ENCODE measurements at regions not wholly inside any gene's neighbourhood (a gene's known extent, or its start where the extent isn't known, plus 50 kb on each side); places are given as distances from the start of the nearest gene placed in this dataset.

DNA sequence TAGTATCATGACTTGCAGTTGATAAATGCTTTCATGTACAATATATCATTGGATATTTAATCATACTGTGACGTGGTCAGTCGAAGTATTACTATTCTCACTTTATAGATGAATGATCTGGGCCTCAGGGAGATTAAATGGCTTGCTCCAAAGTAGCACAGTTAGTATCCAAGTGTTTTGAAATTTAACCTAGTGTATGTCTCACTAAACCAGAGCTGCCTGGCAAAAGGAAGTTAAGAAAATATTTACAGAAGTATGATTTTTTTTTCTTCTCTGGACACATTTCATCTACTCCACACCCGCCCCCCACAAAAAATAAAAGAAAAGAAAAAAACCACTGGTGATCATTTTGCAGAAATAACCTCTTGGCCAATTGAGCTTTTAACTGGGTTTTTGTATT, 71.9 kb upstream of the CXADR start:
- DNase-seq, result no peak

DNA sequence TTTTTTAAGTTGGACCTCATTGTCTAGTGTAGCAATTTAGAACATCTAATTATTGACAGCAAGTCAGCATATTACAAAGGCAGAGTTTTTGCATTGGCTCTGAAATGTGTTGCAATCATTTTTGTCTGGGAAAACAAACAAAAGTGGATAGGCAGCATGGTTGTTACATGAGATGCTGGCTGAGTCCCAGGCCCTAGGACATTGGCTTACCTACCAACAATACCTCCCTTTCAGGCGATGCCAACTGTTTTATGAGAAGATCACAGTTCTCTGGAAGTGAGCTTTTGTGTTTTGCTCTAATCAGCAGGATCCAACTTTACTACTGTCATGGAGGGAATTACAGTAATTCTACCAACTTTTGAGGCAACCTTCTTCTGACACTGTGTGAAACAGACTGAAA, 71.5 kb upstream of the CXADR start:
- no peak for DNase-seq

DNA sequence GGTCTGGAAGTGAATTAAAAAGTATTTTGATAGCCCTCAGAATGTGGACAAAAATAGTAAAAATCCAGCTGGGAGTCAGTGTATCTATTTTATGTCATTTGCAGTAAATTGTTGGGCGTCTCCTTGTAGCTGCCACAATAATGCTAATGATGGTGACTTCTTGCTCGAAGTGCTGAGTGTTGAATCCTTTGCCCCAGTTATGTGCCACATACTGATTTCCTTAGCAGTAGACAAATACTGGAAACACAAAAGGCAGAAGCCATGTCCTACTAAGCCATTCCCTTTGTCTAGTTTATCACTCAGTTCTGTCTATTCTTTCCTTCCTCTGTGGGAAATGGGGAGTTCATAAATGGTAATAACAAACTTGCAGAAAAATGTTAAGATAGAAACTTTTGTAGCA, 70.7 kb upstream of the CXADR start:
- DNase-seq, result no peak

DNA sequence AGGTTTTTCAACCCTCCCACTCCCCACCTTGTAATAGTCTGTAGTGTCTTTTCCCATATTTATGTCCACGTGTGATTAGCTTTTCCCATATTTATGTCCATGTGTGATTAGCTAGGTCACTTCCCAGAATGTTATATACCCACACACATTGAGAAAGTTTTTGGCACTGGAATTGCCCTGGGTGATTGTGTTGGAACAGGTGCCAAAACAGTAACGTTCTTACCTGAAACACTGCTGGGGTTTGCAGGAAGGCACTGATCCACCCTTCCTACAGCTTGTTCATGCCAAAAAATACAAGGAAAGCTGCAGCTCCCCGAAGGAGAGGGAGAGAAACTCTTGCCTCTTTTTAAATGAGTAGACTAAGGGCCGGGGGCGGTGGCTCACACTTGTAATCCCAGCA, 68.0 kb upstream of the CXADR start:
- no peak for DNase-seq

DNA sequence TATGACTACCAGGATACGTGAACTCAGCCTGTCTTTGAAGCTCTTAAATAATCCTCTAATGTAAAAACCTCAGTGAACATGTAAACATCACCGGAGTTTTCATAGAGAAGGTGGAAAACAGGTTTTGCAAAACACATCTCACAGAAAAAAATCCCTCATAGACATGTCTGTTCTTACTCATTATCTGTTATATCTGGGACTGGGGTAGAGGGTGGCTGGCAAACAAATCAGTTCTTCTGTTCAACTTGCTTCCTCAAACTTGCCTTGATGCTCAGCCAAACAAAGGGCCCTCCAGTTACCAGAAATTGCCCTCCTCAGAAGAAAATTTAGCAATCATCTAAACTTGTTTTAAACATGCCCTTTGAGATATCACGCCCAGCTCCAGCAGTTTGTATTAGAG, 66.1 kb upstream of the CXADR start:
- no peak for DNase-seq

DNA sequence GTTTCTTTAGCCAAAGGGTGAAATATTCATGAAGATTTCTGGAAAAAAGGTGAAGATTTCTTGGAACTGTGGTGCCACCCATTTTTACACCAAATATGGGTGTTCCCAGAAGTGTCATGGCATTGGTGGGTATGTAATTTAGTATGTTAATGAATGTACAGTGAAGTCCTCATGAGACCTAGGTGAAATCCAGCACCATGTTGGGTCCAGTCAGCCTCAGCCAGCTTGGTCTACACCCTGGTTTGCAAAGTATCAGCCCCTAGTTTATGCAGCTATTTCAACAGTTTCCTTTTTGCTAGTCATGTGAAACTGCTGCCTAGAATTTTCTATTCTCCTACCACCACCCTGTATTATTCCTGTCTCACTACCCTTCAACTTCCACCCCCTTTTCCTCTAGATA, 63.1 kb upstream of the CXADR start:
- DNase-seq, result no peak

DNA sequence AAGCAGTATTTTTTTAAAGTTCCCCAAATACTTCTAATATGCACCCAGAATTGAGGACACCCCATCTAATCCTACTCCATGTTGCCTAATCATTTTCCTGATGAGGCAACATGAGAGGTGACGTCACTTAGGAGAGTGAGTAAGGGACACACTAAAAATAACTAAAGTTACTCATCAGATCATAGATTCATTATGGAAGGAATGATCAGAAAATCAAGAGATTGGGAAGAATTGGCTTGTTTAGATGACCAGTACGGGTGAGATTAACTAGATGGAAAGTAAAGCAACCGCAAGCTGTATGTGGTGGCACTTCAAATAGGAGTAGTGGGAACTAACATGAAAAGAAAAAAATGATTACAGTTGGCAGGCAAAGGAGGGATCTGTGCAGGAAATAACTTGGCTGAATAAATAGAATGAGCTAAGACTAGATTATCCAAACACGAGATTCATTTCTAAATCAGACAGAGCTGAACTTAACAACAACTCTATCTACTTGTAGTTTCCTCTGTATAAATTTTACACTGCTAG, 61.4 kb upstream of the CXADR start:
- no peak for DNase-seq

DNA sequence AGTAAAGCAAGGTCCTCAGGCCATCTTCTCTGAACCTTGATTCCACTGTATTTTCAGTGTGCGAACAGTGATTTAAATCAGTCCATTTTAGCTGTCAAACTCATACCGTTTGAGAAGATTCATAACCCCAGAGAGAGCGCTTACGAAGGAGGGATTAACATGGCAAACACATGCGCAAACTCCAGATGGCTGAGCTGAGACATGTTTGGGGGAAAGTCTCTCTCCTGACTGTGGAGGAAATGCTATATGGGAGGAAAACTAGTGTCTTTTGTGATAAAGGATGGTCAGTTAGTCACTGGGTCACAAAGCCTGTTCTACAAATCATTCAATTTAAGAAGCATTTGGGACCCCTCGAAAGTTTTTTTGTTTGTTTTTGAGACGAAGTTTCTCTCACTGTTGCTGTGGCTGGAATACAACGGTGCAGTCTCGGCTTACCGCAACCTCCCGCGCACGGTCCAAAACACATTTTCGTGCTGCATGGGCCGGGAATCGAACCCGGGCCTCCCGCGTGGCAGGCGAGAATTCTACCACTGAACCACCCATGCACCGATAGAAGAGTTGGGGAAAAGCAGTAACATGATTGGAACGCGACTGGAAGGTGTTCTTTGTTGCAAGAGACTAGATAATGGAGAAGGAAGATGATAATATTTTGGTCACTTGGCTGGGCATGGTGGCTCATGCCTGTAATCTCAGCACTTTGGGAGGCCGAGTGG, 58.4 kb upstream of the CXADR start:
- DNase-seq, result peak; percentile 20

DNA sequence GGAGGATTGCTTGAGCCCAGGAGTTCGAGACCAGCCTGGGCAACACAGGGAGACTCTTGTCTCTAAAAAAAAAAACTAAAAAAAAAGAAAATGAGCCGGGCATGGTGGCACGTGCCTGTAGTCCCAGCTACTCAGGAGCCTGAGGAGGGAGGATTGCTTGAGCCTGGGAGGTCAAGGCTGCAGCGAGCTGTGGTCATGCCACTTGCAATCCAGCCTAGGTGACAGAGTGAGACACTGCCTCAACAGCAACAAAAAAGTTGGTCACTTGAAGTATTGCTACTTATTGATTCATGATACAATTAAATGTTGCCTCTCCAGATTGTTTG, 57.9 kb upstream of the CXADR start:
- DNase-seq, result no peak

DNA sequence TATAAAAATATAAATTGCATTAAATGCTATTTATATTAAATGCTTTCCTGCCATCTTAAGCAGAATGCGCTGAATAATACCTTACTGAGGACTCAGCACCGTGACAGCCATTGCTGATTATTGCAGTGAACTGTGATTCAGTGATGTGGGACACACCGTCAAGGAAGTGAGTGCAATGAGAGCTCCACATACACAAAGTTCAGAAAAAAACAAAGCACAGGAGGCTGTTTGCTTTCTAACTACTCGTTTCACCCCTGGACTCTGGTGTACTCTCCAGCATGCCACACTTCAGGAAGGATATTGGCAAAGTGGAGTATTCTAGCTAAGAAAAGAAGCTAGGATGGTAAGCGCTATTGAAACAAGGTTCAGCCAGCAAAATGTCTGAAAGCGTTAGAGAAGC, 57.4 kb upstream of the CXADR start:
- DNase-seq, result no peak

DNA sequence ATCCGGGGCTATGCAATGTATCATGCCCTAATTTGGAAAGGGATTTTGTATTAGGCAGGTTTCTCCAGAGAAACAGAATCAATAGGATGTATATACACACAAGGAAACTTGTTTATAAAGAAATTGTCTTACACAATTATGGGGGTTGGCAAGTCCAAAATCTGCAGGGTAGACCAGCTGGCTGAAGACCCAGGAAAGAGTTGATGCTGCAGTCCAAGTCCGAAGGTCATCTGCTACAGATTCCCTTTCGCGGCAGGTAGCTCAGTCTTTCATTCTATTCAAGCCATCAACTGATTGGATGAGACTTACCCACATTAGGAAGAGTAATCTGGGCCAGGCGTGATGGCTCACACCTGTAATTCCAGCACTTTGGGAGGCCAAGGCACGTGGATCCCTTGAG, 54.6 kb upstream of the CXADR start:
- DNase-seq, result no peak

DNA sequence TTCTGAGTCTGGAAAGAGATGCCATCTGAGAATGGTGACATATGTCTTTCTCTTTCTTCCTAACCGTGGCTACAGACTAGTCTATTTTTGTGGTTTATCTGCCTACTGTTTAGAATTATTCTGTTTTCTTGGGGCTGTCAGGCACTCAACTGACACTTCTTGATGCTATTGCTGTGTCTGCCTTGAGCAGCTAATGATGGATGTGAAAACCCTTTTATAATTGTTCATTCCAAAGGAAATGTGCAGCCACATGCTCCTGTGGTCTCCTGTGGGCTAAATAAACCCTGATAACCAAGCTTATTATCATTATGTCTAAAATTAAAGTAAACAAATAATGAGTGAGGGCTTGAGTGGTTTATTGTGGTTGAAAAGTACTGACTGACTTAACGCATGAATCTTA, 52.7 kb upstream of the CXADR start:
- DNase-seq, result no peak

DNA sequence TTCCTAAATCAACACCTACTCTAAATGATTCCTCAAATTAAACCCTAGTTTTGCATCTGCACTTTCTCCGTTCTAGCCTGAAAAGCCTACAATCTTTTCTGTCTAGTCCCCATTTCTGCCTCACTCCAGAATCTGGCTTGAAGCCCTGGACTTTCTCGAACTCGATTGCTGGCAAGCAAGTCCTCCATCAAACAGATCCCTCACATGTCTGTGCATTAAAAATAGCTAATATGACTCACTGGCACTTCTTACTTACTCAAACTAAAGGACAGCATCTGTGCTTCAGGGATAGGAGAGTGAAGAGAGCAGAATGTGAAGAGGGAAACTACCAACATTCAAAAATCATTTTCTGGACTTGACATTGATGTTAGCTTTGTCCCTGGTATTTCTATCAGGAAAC, 51.8 kb upstream of the CXADR start:
- no peak for DNase-seq

DNA sequence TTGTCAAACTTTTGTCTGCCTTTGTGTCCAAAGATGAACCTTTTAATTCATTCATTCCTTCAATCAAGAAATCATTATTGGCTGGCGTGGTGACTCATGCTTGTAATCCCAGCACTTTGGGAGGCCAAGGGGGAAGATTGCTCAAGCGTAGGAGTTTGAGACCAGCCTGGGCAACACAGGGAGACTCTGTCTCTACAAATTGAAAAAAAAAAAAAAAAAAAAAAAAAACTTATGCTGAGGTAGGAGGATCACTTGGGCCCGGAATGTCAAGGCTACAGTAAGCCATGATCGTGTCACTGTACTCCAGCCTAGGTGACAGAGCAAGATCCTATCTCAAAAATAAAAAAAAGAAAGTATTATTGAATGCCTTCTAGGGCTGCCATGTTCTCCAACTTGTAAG, 51.3 kb upstream of the CXADR start:
- DNase-seq, result no peak

DNA sequence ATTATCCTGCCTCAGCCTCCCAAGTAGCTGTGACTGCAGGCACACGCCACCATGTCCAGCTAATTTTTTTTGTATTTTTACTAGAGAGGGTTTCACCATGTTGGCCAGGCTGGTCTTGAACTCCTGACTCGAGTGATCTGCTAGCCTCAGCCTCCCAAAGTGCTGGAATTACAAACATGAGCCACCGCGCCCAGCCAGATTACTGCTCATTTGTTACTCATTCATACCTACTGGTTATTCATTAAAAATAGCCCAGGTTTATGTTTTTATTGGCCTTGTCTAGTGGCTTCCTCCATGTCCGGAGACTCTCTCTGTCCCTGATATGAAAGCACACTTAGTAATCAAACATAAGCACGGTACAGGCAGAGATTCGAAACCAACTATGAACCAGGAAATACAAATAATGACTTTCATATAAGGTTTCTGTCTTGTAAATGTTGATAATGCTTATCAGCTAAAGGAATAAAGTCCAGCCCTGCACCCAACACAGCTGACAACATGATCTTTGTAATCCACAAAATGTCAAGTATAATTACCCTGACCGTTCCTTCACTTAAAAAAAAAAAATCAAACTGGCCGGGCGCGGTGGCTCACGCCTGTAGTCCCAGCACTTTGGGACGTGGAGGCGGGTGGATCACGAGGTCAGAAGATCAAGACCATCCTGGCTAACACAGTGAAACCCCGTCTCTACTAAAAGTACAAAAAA, 50.4 kb upstream of the CXADR start:
- DNase-seq, result no peak

All from activated T-cell treated with anti-CD3 and anti-CD28 coated beads, Interleukin-2, amount 50 U/mL, for 1 hour (primary cell).